Bronchial epithelial cell (primary cell): ENCODE measurements at regions not wholly inside any gene's neighbourhood (a gene's known extent, or its start where the extent isn't known, plus 50 kb on each side); places are given as distances from the start of the nearest gene placed in this dataset.
A peak's percentile ranks its signal among the peaks of the same experiment; 100 is the strongest.

ENCODE experiments used
- DNase-seq: peaks from one replicate; pipeline ENCODE4 v3.0.0-alpha.2; 2010; ENCODE audit warnings: low read depth
- FAIRE-seq: peaks from 2 replicates; lab custom pipeline; 2011; peaks lifted over from hg19 to GRCh38; lab: Jason Lieb, UNC
- H3K27me3 ChIP-seq: 2 replicates; pipeline ENCODE4 v1.5.1; 2011; ENCODE audit warnings: low read length; ENCODE audit not compliant: control insufficient read depth, insufficient read depth
- H3K36me3 ChIP-seq: 2 replicates; pipeline ENCODE4 v1.5.1; 2011; ENCODE audit warnings: low read length; ENCODE audit not compliant: control insufficient read depth, insufficient read depth
- H3K4me3 ChIP-seq: 2 replicates; pipeline ENCODE4 v1.5.1; 2011; ENCODE audit warnings: mild to moderate bottlenecking, low read depth, low read length, control low read depth
- CTCF ChIP-seq: IDR thresholded peaks from 2 replicates; pipeline ENCODE4 v1.5.1; 2011; ENCODE audit warnings: mild to moderate bottlenecking, moderate library complexity, low read length, control low read depth, inconsistent platforms; ENCODE audit not compliant: insufficient read depth, severe bottlenecking

DNA sequence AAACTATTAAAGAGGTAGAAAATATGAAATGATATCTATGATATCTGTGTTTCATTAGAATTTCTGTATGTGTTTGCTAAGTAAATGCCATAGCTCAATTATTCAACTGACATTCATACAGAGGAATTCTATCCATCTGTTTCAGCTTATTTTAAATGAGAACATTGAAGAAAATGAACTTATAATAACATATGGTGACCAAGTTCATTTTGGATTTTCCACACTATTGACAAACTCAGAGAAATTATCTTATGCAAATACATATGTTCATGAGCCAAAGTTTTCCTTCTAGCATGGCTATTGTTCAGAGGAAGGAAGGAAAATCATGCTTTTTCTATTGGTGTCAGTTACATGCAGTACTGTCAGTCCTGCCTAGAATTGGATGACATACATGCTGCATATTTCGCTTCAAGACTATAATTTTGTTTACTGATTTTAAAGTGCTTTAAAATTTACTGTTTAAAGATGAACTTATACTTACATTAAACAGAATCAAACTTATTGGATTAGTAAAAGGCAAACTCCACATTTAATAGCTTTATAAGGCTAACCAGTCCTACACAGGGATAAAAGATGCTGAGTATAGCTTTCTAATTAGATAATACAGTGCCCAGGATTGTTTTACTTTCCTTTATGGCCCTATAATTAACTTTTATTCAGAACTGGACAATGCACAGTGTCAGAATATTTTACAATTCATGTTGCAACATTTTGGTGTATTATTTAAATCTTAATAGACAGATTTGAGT is 646.2 kb downstream of the TRAM1L1 start:
- FAIRE-seq = no peak
- TF ChIP-seq CTCF = no peak

GRCh38 chr4:116438417-116438816 is 647.0 kb downstream of the TRAM1L1 start:
- DNase-seq (no peak), FAIRE-seq (no peak)
- TF ChIP-seq CTCF = no peak
- Histone ChIP-seq H3K4me3 (no peak overlapping the region), H3K36me3 (no peaks in the 10 kb centered on the region), H3K27me3 (no peaks in the 10 kb centered on the region)

More for the DNA sequence above, 646.2 kb downstream of the TRAM1L1 start:
- no peak overlapping the region for H3K4me3 ChIP-seq
- H3K36me3 ChIP-seq = no peaks in the 10 kb centered on the region
- no peaks in the 10 kb centered on the region for H3K27me3 ChIP-seq
- DNase-seq = no peak

- Histone ChIP-seq H3K27me3 (no peaks in the 10 kb centered on the region), H3K36me3 (no peaks in the 10 kb centered on the region), H3K4me3 (no peak overlapping the region)
- no peak for FAIRE-seq
- DNase-seq = no peak
- TF ChIP-seq CTCF = no peak
Observed at GRCh38 chr4:116427666-116428065, 657.7 kb downstream of the TRAM1L1 start.

DNA sequence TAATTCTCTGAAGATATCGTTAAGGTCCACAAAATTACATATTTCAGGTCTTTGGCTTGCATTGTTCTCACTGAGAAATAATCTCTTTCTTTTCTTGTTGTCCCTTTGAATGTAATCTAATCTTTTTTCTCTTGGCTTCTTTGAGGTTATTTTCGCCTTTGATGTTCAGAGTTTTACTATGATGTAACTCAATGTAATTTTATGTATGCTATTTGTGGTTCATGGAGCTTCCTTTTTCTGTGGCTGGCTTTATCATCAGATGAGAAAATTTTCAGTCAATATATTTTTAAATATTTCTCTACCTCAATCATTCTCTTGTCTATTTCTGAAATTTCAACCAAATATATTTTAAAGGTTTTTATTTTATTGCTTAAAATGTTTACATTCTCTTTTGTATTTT is 672.2 kb downstream of the TRAM1L1 start:
- FAIRE-seq (no peak), DNase-seq (no peak)
- TF ChIP-seq CTCF = no peak
- H3K4me3 ChIP-seq = no peak overlapping the region
- H3K27me3 ChIP-seq = no peaks in the 10 kb centered on the region
- H3K36me3 ChIP-seq = no peaks in the 10 kb centered on the region

GRCh38 chr4:116401293-116401692 is 684.1 kb downstream of the TRAM1L1 start:
- no peaks in the 10 kb centered on the region for H3K36me3 ChIP-seq
- TF ChIP-seq CTCF = no peak
- no peaks in the 10 kb centered on the region for H3K27me3 ChIP-seq
- no peak overlapping the region for H3K4me3 ChIP-seq
- no peak for DNase-seq
- FAIRE-seq = no peak

DNA sequence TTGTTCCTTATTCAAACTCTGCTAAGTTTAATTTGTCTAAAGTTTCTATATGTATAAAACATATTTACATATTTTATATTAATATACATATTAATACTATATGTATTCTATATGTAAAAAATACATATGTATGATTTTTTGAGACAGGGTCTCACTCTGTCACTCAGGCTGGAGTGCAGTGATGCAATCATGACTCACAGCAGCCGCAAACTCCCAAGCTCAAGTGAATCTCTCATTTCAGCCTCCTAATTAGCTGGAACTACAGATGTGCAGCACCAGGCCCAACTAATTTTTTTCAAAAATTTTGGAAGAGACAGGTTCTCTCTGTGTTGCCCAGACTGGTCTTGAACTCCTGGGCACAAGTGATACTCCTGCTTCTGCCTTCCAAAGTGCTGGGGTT is 684.9 kb downstream of the TRAM1L1 start:
- DNase-seq (peak; percentile 2), FAIRE-seq (no peak)
- TF ChIP-seq CTCF = no peak
- Histone ChIP-seq H3K4me3 (no peak overlapping the region), H3K36me3 (no peaks in the 10 kb centered on the region), H3K27me3 (no peaks in the 10 kb centered on the region)
